Superior temporal gyrus (tissue), 1 donor: ENCODE measurements at regions not wholly inside any gene's neighbourhood (a gene's known extent, or its start where the extent isn't known, plus 50 kb on each side); places are given as distances from the start of the nearest gene placed in this dataset.
"Not testable (repeated sequence)": the region's sequence is repeated elsewhere in the genome, so short reads cannot be mapped to it uniquely, and the experiment has no call there.

Source experiments
- DNase-seq: peaks from one replicate; pipeline ENCODE4 v3.0.0-alpha.2; 2016; ENCODE audit errors: extremely low spot score

DNA sequence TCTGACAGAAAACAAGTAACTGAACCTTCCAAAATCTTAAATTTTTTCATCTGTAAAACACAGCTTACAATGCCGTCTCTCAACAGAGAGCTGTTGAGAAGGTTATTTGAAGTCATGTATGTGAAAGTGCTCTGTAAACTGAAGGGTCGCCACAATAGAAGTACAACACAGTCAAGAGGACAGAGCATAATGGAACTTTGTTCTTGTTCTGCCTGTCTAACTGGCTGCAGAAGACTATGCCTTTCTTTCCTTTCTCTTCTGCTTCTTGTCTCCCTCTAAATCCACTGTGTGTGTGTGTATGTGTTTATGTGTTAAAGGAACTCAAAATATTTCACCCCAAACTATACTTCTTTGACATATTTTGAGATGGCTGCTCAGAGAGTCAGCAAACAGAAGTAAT is 365.8 kb upstream of the RND3 start:
- DNase-seq: no peak

DNA sequence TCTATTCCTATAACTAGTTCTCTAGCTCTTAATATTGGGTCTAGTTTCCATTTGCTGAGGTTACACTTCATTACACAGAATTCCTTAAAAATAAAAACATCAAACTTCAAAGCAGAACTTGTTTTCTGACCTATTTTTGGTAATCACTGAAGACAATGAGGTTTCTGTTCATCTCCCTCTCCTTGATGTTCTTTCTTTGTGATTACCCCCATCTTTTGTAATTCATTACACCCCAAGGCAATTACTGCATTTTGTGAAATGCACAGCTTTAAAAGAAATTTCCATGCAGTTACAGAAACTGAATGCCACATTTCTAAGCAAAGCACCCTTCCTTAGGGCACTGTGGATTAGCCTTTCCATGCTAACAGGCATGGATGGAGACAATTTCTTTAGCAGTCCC is 363.2 kb upstream of the RND3 start:
- no peak for DNase-seq

DNA sequence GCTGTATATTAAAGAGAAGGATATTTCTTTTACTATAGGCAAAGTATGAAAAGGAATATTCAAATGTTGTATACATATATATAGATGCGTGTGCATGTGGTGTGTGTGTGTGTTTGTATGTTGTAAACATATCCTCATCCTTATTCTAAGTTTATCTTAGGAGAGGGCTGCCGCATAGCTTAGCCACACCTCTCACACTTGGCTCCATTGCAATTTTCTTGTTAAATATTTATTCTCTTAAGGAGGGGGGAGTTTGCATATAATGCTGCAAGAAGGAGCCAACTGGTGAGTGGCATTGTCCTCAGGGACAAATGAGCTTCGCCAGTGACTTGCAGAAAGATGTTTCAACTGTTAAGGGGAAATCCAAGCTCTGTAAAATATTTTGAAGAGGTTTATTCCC is 360.1 kb upstream of the RND3 start:
- DNase-seq: no peak

DNA sequence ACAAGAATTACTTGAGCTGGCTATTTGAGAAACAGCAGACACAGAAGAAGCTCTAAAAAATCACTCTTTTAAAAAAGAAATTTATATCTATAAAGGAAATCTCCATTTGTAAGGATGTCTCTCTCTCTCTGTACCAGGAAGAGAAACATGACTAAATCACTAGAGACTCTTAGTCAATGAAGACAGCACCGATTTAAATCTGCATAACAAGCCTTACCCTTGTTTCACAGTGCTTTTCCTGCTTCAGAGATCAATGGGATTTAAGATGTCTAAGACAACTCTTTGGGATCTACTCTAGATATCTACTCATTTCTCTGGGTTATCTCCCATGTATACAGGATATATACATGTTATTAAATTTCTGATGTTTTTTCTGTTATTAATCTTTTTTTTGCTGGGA is 359.2 kb upstream of the RND3 start:
- no peak for DNase-seq

DNA sequence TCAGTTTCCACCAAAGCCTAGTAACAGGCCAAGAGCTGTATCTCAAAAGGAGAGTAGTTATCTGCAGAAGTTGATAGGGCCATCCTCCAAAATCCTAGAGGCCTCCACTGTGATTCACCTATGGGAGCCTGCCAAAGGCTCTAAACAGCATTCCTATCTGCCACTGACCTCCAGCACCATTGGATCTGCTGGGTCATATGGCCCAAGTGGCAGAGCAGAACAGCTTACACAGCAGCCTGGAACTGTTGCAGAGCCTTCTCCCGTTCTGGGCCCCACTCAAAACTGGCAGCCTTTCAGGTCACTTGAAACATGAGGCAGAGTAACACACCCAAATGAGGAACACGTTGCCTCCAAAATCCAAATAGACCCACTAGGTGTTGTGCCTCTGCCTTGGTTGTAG is 345.2 kb upstream of the RND3 start:
- DNase-seq: no peak

DNA sequence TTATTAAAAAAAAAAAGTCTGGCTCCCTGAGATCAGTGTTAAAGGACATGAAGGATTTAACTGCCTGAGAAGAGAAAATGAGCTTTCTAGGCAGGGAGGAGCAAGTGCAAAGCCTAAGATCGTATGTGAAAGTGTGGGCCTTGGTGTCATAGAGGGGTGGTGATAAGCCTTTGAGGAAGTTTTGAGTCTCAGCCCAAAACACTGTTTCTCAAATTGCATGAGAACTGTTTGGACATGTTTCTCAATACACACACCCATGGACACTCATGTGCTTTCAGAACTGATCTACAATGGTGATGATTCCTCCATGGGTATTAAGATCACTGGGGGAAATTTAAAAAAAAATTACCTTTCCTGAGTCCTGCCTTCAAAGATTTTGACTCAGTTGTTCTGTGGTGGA is 336.7 kb upstream of the RND3 start:
- DNase-seq: no peak

DNA sequence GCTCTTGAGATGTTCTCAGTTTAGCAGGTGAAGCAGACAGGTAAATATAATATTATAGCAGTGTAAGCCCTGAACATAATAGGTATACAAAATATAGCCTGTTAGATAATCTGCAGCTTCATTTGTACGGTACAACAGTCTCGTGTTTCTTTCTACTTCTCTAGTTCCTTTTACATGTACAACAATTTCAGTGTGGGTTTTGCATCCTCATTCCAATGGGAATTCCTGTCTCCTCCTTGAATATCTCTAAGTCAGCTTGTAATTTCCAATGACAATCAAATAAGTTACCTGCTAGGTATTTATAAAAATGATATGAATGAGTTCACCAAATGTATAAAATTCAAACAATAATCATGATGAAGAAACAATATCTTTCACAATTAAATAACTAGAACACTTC is 330.0 kb upstream of the RND3 start:
- DNase-seq: no peak

DNA sequence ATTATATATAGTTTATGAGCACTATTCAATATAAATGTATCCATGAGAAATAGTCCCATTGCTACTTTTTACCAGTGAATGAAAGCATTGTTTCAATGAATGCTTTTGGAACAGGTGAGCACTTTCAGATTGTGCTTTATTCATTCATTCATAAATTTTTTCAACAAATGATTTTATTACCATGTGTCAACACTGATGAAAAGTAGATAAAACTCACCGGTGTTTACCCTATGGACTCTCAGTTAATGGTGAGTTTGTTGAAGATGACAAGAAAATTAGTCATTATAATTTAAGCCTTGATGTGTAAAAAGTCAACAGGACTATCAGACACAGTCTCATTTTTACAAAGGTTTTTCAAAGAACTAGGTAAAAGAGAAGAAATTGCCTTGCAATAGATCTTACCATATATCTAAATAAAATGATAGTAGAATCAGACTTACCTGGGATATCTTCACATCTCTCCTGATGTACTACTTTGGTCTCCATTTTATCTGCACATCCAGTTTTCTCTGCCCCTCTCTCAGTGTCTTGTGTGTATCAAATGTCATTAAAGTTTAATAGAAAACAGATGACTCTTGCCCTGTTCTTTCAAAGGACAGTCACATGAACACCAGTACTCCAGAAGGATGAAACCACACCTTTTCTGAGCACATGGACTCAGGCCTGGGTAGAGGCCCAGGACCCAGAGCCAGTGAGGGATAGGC is 325.3 kb upstream of the RND3 start:
- no peak for DNase-seq

DNA sequence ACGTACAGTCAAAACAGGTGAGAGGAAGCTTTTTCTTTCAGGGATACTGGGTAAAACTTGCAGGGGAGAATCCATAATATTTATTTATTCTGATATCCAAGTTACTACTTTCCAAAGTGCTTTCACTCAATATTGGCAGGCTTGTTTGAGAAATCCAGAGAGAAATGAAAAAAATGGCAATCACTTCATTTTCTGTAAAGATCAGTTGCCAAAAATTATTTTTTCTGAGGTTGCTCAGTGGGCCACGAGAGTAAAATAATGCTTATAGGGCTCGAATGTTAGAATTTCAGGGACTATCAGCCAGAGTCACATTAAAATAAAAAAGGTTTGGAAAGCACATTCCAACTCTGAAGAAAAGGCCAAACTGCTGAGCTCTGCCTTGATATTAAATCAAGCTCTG is 324.6 kb upstream of the RND3 start:
- DNase-seq: no peak

DNA sequence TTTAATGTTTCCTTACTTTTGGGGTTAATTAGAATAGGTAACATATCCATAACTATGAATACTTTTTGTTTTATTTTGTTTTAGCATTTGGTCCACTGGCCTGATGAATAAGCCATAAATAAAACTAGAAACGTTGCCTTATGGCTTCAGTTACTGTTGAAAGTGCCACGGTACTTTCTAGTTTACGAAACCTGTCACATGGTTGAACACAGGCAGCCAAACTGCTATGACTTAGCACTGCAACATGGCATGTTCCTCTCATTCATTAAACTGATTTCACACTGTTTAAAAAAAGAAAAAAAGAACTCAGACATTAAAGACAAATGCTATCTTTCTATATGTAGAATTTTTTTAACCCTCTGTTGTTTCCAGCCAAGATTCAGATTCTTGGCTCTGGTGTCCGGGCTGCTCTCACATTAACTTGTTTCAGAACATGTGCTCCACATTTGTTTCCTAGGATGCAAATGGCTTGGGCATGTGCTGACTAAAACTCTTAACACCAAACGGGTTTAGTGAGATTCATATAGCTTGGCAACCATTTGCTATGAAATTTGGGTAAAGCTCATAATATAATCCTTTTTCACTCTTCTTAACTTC is 323.9 kb upstream of the RND3 start:
- no peak for DNase-seq

DNA sequence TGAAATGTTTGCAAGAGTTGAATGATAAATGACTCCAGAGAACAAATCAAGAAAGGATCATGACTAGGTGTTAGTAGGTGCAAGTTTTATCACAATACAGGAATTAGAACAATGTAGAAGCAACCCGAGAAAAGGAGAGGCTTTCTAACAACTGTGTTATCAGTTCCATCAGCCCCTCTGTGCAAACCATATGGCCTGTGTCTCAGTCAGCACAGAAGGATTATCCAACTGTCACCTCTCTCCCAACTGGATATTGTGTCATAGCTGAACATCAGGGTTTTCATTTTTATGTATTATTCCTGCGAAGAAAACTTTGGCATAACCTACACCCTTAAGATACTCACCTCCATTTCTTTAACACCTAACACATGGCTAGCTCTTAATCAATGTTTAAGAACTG is 321.6 kb upstream of the RND3 start:
- DNase-seq: no peak

DNA sequence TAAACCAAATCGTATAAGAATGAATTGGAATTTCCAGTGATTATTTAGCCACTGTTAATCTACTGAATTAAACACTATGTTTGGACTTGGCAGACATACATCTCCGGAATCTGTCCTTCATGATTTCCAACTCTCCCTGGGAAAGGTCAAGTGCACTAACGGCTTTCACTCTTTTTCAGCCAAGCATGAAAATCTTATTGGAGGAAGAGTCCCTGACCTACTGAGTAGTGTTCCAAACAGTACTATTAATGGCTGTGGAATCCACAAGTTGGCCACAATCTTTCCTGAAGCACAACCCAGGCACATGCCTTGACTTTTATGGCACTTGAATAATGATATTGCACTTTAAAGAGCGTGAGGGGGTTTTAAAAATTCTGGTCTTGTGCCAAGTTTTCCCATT is 318.9 kb upstream of the RND3 start:
- no peak for DNase-seq

DNA sequence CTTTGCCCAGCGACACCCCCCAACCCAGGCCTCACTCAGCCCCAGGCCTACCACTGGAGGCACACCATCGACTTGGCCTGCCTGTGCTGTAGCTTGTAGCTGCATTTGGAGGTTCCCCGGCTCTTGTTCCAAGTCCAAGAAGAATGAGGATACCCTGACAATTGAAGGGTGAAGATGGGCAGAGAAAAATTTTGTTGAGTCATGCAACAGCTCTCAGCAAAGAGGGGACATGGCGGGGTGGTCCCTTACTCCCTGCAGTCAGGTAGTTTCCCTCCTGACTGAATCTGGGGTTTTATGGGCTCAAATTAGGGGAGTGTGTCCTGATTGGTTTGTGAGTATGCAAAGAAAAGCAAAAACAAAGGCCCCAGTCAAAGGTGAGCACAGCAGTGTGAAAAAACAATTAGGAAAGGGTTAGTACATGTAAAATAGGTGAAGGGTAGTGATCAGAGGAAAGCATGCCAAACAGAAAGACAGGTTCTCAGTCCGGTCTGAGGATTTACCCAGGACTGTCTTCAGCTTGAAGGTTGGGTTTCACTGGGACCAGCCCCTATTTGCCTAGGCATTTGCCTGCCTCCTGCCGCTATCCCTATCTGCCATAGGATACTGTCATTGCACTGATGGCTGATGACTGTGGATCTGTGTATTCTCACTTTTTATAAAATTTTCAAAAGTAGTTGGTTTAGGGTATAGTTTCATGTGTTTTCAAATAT is 316.4 kb upstream of the RND3 start:
- no peak for DNase-seq

DNA sequence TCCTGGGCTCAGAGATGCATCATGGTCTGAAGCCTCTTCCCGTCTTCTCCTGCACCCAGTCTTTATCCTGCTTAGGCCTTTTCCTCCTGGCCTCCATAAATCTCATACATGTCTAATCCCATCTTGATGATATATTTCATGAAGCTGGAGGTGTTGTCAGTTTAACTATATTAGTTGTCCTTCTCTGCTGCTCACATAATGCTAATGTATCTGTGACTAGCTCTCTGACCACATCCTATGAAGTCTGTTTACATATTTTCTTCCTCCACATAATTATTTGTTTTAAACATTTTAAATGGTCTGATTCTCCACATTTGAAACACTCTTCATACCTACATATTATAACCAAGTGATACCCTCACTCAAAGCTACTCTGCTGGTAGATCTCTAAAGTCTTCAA is 315.2 kb upstream of the RND3 start:
- no peak for DNase-seq

DNA sequence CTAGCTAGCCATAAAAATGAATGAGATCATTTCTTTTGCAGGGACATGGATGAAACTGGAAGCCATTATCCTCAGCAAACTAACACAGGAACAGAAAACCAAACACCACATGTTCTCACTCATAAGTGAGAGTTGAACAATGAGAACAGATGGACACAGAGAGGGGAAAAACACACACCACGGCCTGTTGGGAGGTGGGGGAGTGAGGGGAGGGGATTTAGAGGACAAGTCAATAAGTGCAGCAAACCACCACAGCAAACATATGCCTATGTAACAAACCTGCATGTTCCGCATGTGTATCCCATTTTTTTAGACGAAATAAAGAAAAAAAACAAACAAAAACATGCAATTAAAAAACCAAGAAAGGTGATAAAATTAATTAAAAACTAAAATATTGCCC is 308.8 kb upstream of the RND3 start:
- not testable (repeated sequence) for DNase-seq

DNA sequence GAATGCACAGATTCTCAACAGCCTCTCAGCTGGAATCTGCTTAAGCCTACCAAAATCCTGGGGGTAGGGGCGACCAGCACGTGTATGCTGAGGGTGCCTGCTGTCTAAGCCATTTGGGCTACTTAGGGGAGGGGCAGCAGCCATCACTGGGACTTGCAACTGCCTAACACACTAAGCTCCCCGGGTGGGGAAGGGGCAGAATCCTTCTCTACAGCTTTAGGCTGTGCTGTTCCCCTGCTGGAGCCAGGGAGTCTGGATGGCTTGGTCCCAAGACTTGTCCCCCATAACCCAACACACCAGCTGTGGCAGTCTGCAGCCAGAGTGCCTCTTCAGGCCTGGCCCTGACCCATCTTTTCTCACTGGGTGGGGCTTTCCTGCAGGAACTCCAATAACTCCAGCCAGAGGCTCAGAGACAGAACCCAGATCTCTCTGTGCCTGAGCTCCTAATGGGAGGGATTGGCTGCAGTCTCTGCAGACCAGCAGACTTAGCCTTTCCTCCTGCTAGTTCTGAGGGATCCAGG is 305.4 kb upstream of the RND3 start:
- no peak for DNase-seq

DNA sequence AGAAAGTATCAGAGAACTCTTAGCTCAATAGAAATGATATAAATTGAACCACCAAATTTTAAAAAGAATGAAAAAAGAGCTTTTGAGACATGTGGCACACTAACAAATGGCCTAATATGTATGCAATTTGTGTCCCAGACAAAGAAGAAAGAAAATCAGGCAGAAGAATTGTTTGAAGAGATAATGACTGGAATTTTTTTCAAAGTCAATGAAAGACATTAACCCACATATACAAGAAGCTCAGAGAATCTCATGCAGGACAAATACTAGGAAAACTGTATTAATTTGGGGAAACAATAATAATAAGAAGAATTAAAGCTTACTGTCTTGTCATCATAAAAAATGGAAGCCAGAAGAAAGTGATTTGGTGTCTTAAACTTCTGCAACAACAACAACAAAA is 304.1 kb upstream of the RND3 start:
- no peak for DNase-seq

DNA sequence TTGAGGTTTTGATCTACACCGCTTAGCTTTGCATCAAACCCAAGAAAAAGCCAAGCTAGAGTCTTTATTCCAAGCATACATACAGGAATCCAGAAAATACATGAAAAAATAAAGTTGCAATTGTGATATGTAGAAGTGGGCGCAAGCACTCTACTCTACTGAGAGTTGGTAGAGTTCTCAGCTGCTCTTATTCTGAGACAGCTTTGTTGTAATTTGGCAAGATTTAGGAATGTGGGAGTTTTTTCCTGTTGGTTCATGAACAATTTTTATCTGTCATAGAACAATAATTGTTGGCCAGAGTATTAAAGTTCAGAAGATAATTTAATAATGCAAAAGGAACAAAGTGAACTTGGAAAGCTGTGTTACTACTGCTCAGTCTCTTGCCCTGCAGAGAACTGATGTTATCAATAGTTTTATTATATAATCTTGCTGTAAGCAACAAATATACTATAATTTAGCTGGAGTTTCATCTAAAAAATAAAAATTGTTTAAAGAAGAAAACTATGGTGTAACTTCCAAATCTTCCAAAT is 302.0 kb upstream of the RND3 start:
- no peak for DNase-seq

DNA sequence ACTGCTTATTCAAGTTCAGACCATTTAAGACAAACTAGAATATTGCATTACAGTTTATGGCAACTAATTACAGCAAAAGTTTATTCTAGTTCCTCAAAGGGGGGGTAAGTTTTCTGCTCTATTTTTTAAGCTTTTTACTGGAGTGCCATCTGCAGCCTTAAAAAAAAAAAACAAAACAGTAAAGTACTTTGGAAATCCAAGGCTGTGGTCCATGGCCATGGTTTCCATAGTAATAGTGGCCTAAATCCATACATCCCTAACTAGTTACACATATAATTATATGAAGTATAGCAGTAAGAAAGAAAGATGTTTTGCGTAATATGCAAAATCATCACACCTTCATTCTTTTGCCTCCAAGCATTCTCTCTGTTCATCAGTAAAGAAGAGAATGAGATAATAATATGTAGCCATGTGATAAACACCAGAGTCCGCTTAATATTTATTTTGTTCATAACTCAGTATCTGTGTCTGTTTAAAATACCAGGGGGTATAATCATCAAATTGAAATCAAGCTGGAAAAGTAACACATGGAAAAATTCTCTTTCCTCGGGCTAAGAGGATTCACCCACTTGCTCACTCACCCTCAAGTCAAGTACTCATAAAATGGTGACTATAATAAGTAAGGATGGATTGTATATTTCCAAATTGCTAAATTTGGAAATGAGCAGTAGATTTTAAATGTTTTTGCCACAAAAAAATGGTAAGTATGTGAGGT is 301.1 kb upstream of the RND3 start:
- DNase-seq: no peak

DNA sequence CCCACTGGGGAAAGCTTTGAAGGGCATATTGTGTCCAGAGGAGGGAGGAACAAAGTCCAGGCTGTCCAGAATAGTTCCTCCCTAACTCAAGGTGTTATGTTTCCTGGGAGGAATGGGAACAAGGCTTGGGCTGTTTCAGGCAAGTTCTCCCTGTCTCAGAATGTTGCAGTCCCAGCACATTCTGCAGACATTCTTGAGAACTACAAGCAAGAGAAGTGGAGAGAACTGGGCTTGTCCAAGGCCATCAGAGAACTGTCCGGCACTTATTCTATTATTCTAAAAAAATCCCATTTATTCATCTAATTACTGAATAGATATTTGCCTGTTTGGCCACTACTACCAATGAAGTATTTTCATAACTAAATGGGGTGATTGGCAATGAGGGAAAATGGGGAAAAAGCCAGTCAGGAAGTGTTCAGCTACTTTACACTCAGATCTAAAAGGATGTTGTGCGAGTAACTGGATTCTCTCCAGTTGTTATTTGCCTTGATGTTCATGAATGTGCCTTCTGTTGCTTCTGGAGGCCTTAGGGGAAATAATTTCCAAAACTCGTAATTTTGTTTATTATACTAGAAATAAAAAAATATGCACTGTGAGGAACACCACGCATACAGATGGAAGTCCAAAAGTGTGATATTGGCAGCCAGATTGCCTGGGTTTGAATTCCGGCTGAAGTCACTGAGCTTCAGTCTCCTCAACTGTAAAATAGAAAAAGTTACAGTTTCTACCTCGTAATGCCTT is 300.1 kb upstream of the RND3 start:
- DNase-seq: no peak

DNA sequence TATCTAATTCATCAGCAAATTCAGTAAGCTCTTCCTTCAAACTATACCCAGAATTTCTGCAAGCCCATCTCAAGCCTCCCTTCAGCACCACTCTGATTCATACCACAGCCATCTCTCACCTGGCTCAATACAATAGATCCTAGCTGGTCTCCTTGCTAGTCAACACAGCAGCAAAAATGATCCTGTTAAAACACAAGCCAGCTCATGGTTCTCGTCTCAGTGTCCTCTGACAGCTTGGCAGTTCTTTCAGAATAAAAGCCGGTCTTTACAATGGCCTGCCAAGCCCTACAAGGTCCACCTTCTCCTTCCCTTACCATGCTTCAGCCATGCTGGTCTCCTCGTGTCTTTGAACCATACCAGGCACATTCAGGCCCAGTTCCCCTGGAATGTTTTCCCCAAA is 296.9 kb upstream of the RND3 start:
- no peak for DNase-seq

DNA sequence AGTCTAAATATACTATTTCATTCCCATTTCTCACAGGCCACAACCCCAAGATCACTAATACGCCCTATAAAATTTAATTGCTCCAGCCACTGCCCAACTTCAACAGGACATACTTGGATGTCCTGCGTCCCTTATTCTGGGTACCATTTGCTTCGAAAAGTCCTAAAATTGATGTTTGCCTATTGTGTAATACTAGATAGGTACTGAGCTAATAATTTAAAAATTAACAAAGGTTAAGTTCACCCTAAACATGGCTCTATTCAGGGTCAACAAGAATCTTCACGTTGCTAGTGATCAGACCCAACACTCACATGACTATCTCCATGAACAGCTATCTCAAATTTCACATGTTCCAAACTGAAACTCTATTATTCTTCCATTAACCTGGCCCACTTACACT is 296.4 kb upstream of the RND3 start:
- no peak for DNase-seq
